IMR-90 (cell line): ENCODE measurements at regions not wholly inside any gene's neighbourhood (a gene's known extent, or its start where the extent isn't known, plus 50 kb on each side); places are given as distances from the start of the nearest gene placed in this dataset.

Experiments used
- POLR2A ChIP-seq: IDR thresholded peaks from 2 replicates; pipeline ENCODE4 v1.6.1; 2012; ENCODE audit warnings: mild to moderate bottlenecking, low read depth, low read length
- RCOR1 ChIP-seq: IDR thresholded peaks from 2 replicates; pipeline ENCODE4 v1.6.1; 2012; ENCODE audit warnings: mild to moderate bottlenecking, low read length, improper control_type of control experiment; ENCODE audit not compliant: insufficient replicate concordance

- TF ChIP-seq RCOR1 (no peak), POLR2A (no peak)
Observed at GRCh38 chr11:23727794-23728193, 769.1 kb upstream of the LUZP2 start.
